H9 (cell line): ENCODE measurements at regions not wholly inside any gene's neighbourhood (a gene's known extent, or its start where the extent isn't known, plus 50 kb on each side); places are given as distances from the start of the nearest gene placed in this dataset.

Experiments
- DNase-seq: peaks from one replicate; pipeline ENCODE4 v3.0.0-alpha.2; 2017
- H2AFZ ChIP-seq: one replicate; pipeline ENCODE4 v1.6.1; 2013; ENCODE audit warnings: mild to moderate bottlenecking, low read length, control low read depth, moderate library complexity
- H2AK5ac ChIP-seq: 2 replicates; pipeline ENCODE4 v1.6.1; 2013; ENCODE audit warnings: low read length, control low read depth, mixed read lengths; ENCODE audit not compliant: insufficient read length
- H2BK120ac ChIP-seq: one replicate; pipeline ENCODE4 v1.6.1; 2013; ENCODE audit warnings: low read depth, mild to moderate bottlenecking, low read length, control low read depth, inconsistent platforms; ENCODE audit not compliant: poor library complexity, severe bottlenecking
- H2BK12ac ChIP-seq: 2 replicates; pipeline ENCODE4 v1.6.1; 2013; ENCODE audit warnings: low read length, control low read depth, mixed read lengths, low read depth; ENCODE audit not compliant: insufficient read length
- H2BK15ac ChIP-seq: 2 replicates; pipeline ENCODE4 v1.6.1; 2013; ENCODE audit warnings: low read depth, low read length, control low read depth
- H2BK20ac ChIP-seq: one replicate; pipeline ENCODE4 v1.6.1; 2013; ENCODE audit warnings: low read depth, mild to moderate bottlenecking, low read length, control low read depth, inconsistent platforms; ENCODE audit not compliant: poor library complexity, severe bottlenecking
- H2BK5ac ChIP-seq: 2 replicates; pipeline ENCODE4 v1.6.1; 2013; ENCODE audit warnings: low read length, control low read depth, mixed read lengths; ENCODE audit not compliant: insufficient read length
- H3K14ac ChIP-seq: 2 replicates; pipeline ENCODE4 v1.6.1; 2013; ENCODE audit warnings: low read length, control low read depth; ENCODE audit not compliant: insufficient read depth
- H3K18ac ChIP-seq: 2 replicates; pipeline ENCODE4 v1.6.1; 2013; ENCODE audit warnings: low read depth, mild to moderate bottlenecking, mixed read lengths, low read length, control low read depth; ENCODE audit not compliant: insufficient read length
- H3K23ac ChIP-seq: 2 replicates; pipeline ENCODE4 v1.6.1; 2013; ENCODE audit warnings: low read length, control low read depth, mixed read lengths, low read depth; ENCODE audit not compliant: insufficient read length
- H3K23me2 ChIP-seq: 2 replicates; pipeline ENCODE4 v1.6.1; 2013; ENCODE audit warnings: low read depth, mild to moderate bottlenecking, mixed read lengths, low read length, control low read depth; ENCODE audit not compliant: insufficient read length, poor library complexity, severe bottlenecking
- H3K27ac ChIP-seq: 2 replicates; pipeline ENCODE4 v1.5.1; 2013; ENCODE audit warnings: low read length, control low read depth, mixed read lengths, low read depth; ENCODE audit not compliant: insufficient read length
- H3K27me3 ChIP-seq: 2 replicates; pipeline ENCODE4 v1.6.1; 2013; ENCODE audit warnings: low read length, control low read depth, inconsistent platforms; ENCODE audit not compliant: insufficient read depth
- H3K4ac ChIP-seq: 2 replicates; pipeline ENCODE4 v1.6.1; 2013; ENCODE audit warnings: low read depth, mild to moderate bottlenecking, control low read depth, inconsistent platforms, low read length, moderate library complexity
- H3K4me1 ChIP-seq: 2 replicates; pipeline ENCODE4 v1.6.1; 2013; ENCODE audit warnings: low read length, control low read depth, inconsistent platforms; ENCODE audit not compliant: insufficient read depth
- H3K4me2 ChIP-seq: 2 replicates; pipeline ENCODE4 v1.6.1; 2013; ENCODE audit warnings: low read length, control low read depth, mixed read lengths; ENCODE audit not compliant: insufficient read length, insufficient read depth
- H3K56ac ChIP-seq: 2 replicates; pipeline ENCODE4 v1.6.1; 2013; ENCODE audit warnings: low read depth, mild to moderate bottlenecking, mixed read lengths, low read length, control low read depth; ENCODE audit not compliant: insufficient read length
- H3K79me1 ChIP-seq: 2 replicates; pipeline ENCODE4 v1.6.1; 2013; ENCODE audit warnings: low read depth, mild to moderate bottlenecking, moderate library complexity, low read length, control low read depth, inconsistent platforms; ENCODE audit not compliant: insufficient read depth, poor library complexity, severe bottlenecking
- H3K79me2 ChIP-seq: 2 replicates; pipeline ENCODE4 v1.6.1; 2013; ENCODE audit warnings: low read length, control low read depth, inconsistent platforms; ENCODE audit not compliant: insufficient read depth
- H3K9ac ChIP-seq: 2 replicates; pipeline ENCODE4 v1.6.1; 2013; ENCODE audit warnings: low read length, control low read depth, mixed read lengths; ENCODE audit not compliant: insufficient read length; ENCODE audit errors: extremely low read depth
- H3K9me3 ChIP-seq: one replicate; pipeline ENCODE4 v1.6.1; 2013; ENCODE audit warnings: low read depth, low read length, inconsistent platforms; ENCODE audit not compliant: control insufficient read depth
- H3T11ph ChIP-seq: one replicate; pipeline ENCODE4 v1.6.1; 2013; ENCODE audit warnings: mild to moderate bottlenecking, low read length, control low read depth, inconsistent platforms
- H4K20me1 ChIP-seq: one replicate; pipeline ENCODE4 v1.6.1; 2013; ENCODE audit not compliant: control insufficient read depth, insufficient read length, insufficient read depth
- H4K5ac ChIP-seq: 2 replicates; pipeline ENCODE4 v1.6.1; 2013; ENCODE audit warnings: low read depth, mild to moderate bottlenecking, mixed read lengths, low read length, control low read depth; ENCODE audit not compliant: insufficient read length
- H4K8ac ChIP-seq: replicated peaks from 2 replicates; pipeline ENCODE4 v1.6.1; 2013; ENCODE audit warnings: low read length, control low read depth, mixed read lengths, low read depth; ENCODE audit not compliant: insufficient read length
- H4K91ac ChIP-seq: 2 replicates; pipeline ENCODE4 v1.6.1; 2013; ENCODE audit warnings: low read depth, mild to moderate bottlenecking, moderate library complexity, mixed read lengths, low read length, control low read depth; ENCODE audit not compliant: insufficient read length
- H3K27ac Mint-ChIP-seq, 3 experiments: 2 replicates in 2 of 3; 3 replicates in 1 of 3; pipeline ENCODE4 v1.8.0; 2020 to 2021; ENCODE audit warnings: mixed read lengths in 3 of 3, mild to moderate bottlenecking in 1 of 3, moderate library complexity in 1 of 3
- H3K27me3 Mint-ChIP-seq: 2 replicates; pipeline ENCODE4 v1.8.0; 2021; ENCODE audit warnings: low read depth, mild to moderate bottlenecking, moderate library complexity, mixed read lengths
- H3K36me3 Mint-ChIP-seq, 3 experiments: 2 replicates in 2 of 3; 3 replicates in 1 of 3; pipeline ENCODE4 v1.8.0; 2020 to 2021; ENCODE audit warnings: low read depth in 3 of 3, mixed read lengths in 3 of 3; ENCODE audit not compliant: insufficient read depth in 1 of 3
- H3K4me1 Mint-ChIP-seq, 2 experiments: 2 replicates each; pipeline ENCODE4 v1.8.0; 2020; ENCODE audit warnings: mixed read lengths in 2 of 2
- H3K4me3 Mint-ChIP-seq, 2 experiments: 2 replicates in 1 of 2; 3 replicates in 1 of 2; pipeline ENCODE4 v1.8.0; 2020 to 2021; ENCODE audit warnings: mild to moderate bottlenecking in 2 of 2, mixed read lengths in 2 of 2, moderate library complexity in 1 of 2
- H3K9me3 Mint-ChIP-seq, 2 experiments: 2 replicates in 1 of 2; 3 replicates in 1 of 2; pipeline ENCODE4 v1.8.0; 2020; ENCODE audit warnings: mild to moderate bottlenecking in 2 of 2, mixed read lengths in 2 of 2, moderate library complexity in 1 of 2
- WGBS: extraction: QIAGEN DNeasy Blood & Tissue Kit; methylation state at CpG from one replicate; pipeline ENCODE4 v1.1.7; 2013; ENCODE audit warnings: missing lambda C conversion rate, low lambda C conversion rate, mixed read lengths; ENCODE audit not compliant: insufficient read length; ENCODE audit errors: extremely low coverage; 5-methylcytosine and 5-hydroxymethylcytosine counted together
- TF ChIP-seq, protein P1 (sequence below): fragments of 200-600 bp; sonication (generic); conservative IDR thresholded peaks from 3 replicates; pipeline ENCODE4 v1.8.0; 2021; ENCODE audit warnings: antibody characterized with exemption, mild to moderate bottlenecking

DNA sequence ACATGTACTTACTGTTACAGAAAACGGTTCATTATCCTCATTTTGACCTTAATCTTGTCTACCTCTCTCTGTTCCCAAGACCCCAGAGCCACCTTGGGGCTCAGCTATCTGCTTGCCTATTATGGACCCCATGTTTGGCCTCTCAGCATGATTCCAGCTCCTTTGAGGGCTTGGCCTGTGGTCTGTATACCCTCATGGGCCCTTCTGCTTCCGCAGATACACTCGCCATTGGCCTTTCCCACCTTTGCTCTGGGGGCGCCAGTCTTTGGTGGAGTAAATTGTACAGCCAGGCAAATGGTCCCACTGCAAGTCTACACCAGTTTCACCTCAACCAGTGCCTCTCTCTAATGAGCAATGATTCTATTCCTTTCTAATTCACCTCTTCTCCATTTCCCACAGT lies 109.2 kb upstream of the ZNF746 start:
- Histone ChIP-seq H3K79me1 (no peaks in the 10 kb centered on the region), H2BK120ac (no peak overlapping the region), H3K79me2 (no peaks in the 10 kb centered on the region), H2AFZ (no peak overlapping the region), H3K9ac (no peak overlapping the region), H3K14ac (no peak overlapping the region), H4K5ac (no peak overlapping the region), H4K8ac (no peak overlapping the region), H3K4me1 (no peaks in the 10 kb centered on the region), H2BK12ac (no peak overlapping the region), H3K23me2 (no peaks in the 10 kb centered on the region), H4K20me1 (no peaks in the 10 kb centered on the region), H3K4ac (no peak overlapping the region), H2BK5ac (no peak overlapping the region), H3K9me3 (no peaks in the 10 kb centered on the region), H3K56ac (no peak overlapping the region), H3K23ac (no peak overlapping the region), H3K4me2 (no peak overlapping the region), H3K18ac (no peak overlapping the region), H2BK15ac (no peak overlapping the region), H3K27ac (no peak overlapping the region), H3T11ph (no peak overlapping the region), H2AK5ac (no peak overlapping the region), H3K27me3 (no peaks in the 10 kb centered on the region), H2BK20ac (no peak overlapping the region), H4K91ac (no peak overlapping the region)
- no CpG with 5 or more reads among the region's 4 CpGs for WGBS
- no peak overlapping the region; a peak in 1 of 7 replicates for H3K27ac Mint-ChIP-seq
- H3K9me3 Mint-ChIP-seq = no peaks in the 10 kb centered on the region
- no peak overlapping the region for H3K4me3 Mint-ChIP-seq
- DNase-seq = no peak
- TF ChIP-seq, protein P1, sequence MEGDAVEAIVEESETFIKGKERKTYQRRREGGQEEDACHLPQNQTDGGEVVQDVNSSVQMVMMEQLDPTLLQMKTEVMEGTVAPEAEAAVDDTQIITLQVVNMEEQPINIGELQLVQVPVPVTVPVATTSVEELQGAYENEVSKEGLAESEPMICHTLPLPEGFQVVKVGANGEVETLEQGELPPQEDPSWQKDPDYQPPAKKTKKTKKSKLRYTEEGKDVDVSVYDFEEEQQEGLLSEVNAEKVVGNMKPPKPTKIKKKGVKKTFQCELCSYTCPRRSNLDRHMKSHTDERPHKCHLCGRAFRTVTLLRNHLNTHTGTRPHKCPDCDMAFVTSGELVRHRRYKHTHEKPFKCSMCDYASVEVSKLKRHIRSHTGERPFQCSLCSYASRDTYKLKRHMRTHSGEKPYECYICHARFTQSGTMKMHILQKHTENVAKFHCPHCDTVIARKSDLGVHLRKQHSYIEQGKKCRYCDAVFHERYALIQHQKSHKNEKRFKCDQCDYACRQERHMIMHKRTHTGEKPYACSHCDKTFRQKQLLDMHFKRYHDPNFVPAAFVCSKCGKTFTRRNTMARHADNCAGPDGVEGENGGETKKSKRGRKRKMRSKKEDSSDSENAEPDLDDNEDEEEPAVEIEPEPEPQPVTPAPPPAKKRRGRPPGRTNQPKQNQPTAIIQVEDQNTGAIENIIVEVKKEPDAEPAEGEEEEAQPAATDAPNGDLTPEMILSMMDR = no peak
- H3K4me1 Mint-ChIP-seq = no peaks in the 10 kb centered on the region
- H3K36me3 Mint-ChIP-seq = peaks cover 14 to 61% (median 38%) of the 10 kb centered on the region in 3 experiments
- no peaks in the 10 kb centered on the region for H3K27me3 Mint-ChIP-seq
